Right lung (tissue), 2 donors: ENCODE measurements at regions not wholly inside any gene's neighbourhood (a gene's known extent, or its start where the extent isn't known, plus 50 kb on each side); places are given as distances from the start of the nearest gene placed in this dataset.
A peak's percentile ranks its signal among the peaks of the same experiment; 100 is the strongest.
"Not testable (repeated sequence)": the region's sequence is repeated elsewhere in the genome, so short reads cannot be mapped to it uniquely, and the experiment has no call there.

Experiments
- DNase-seq, 2 donors: peaks; one replicate each; pipeline ENCODE4 v3.0.0-alpha.2; 2013

- no peak for DNase-seq
Measured at GRCh38 chr1:38611664-38612211, 247.8 kb downstream of the RRAGC start.

GRCh38 chr1:38609166-38610025 is 250.2 kb downstream of the RRAGC start:
- no peak for DNase-seq

GRCh38 chr1:38608202-38608864 is 251.2 kb downstream of the RRAGC start:
- peak in 1 of 2 donors; percentile 23 for DNase-seq

GRCh38 chr1:38607526-38607925 is 252.0 kb downstream of the RRAGC start:
- DNase-seq, result no peak

GRCh38 chr1:38605063-38605462 is 254.5 kb downstream of the RRAGC start:
- no peak for DNase-seq

GRCh38 chr1:38603907-38604306 is 255.7 kb downstream of the RRAGC start:
- no peak for DNase-seq

- DNase-seq, result no peak
Measured at GRCh38 chr1:38600905-38601304, 258.7 kb downstream of the RRAGC start.

GRCh38 chr1:38600286-38600685 is 259.3 kb downstream of the RRAGC start:
- DNase-seq, result no peak

GRCh38 chr1:38598118-38598517 is 261.5 kb downstream of the RRAGC start:
- DNase-seq, result no peak

GRCh38 chr1:38589036-38589435 is 270.5 kb downstream of the RRAGC start:
- DNase-seq, result no peak

- DNase-seq, result no peak
Measured at GRCh38 chr1:38587766-38588165, 271.8 kb downstream of the RRAGC start.

- no peak for DNase-seq
Measured at GRCh38 chr1:38586993-38587646, 272.5 kb downstream of the RRAGC start.

- no peak for DNase-seq
Measured at GRCh38 chr1:38585971-38586370, 273.6 kb downstream of the RRAGC start.

- DNase-seq, result no peak
Measured at GRCh38 chr1:38585460-38585859, 274.1 kb downstream of the RRAGC start.

GRCh38 chr1:38584448-38585355 is 274.9 kb downstream of the RRAGC start:
- no peak for DNase-seq

GRCh38 chr1:38583287-38583686 is 276.3 kb downstream of the RRAGC start:
- DNase-seq, result not testable (repeated sequence)

- no peak for DNase-seq
Measured at GRCh38 chr1:38581396-38581795, 278.2 kb downstream of the RRAGC start.

- DNase-seq, result no peak
Measured at GRCh38 chr1:38580594-38580993, 279.0 kb downstream of the RRAGC start.

- no peak for DNase-seq
Measured at GRCh38 chr1:38579056-38579455, 280.5 kb downstream of the RRAGC start.

GRCh38 chr1:38578271-38578951 is 281.2 kb downstream of the RRAGC start:
- peak in 1 of 2 donors; percentile 51 for DNase-seq

- no peak for DNase-seq
Measured at GRCh38 chr1:38577937-38578270, 281.7 kb downstream of the RRAGC start.
